Aorta (tissue), 5 donors: ENCODE measurements at regions not wholly inside any gene's neighbourhood (a gene's known extent, or its start where the extent isn't known, plus 50 kb on each side); places are given as distances from the start of the nearest gene placed in this dataset.
"Not testable (repeated sequence)": the region's sequence is repeated elsewhere in the genome, so short reads cannot be mapped to it uniquely, and the experiment has no call there.

Experiments
- ATAC-seq: fragments of 200-7000 bp; cut with Tn5 transposase; one replicate; pipeline ENCODE4 v1.9.1; 2022; ENCODE audit warnings: moderate library complexity; ENCODE audit not compliant: low FRiP score
- DNase-seq, 2 donors: peaks; one replicate each; pipeline ENCODE4 v3.0.0-alpha.2; 2020
- H3K27ac ChIP-seq, 2 donors: one replicate each; pipeline ENCODE4 v1.5.1; 2013; ENCODE audit warnings: low read length in 2 of 2, mild to moderate bottlenecking in 2 of 2, moderate library complexity in 2 of 2, control low read depth in 1 of 2, inconsistent platforms in 1 of 2, low read depth in 1 of 2
- H3K27me3 ChIP-seq, 2 donors: one replicate each; pipeline ENCODE4 v1.6.1; 2013; ENCODE audit warnings: control low read depth in 1 of 2, low read length in 1 of 2, mild to moderate bottlenecking in 1 of 2, moderate library complexity in 1 of 2; ENCODE audit not compliant: insufficient read depth in 2 of 2, control insufficient read depth in 1 of 2
- H3K36me3 ChIP-seq, 2 donors: one replicate each; pipeline ENCODE4 v1.6.1; 2013; ENCODE audit warnings: control low read depth in 1 of 2, low read length in 1 of 2, mild to moderate bottlenecking in 1 of 2; ENCODE audit not compliant: insufficient read depth in 2 of 2, control insufficient read depth in 1 of 2
- H3K4me1 ChIP-seq, 2 donors: one replicate each; pipeline ENCODE4 v1.6.1; 2013; ENCODE audit warnings: low read length in 2 of 2, control low read depth in 1 of 2, mild to moderate bottlenecking in 1 of 2, moderate library complexity in 1 of 2; ENCODE audit not compliant: insufficient read depth in 2 of 2, control insufficient read depth in 1 of 2
- H3K4me3 ChIP-seq, 2 donors: one replicate each; pipeline ENCODE4 v1.5.1; 2013; ENCODE audit warnings: low read length in 2 of 2, control low read depth in 1 of 2, mild to moderate bottlenecking in 1 of 2
- H3K9me3 ChIP-seq: one replicate; pipeline ENCODE4 v1.6.1; 2013; ENCODE audit warnings: mild to moderate bottlenecking, low read length; ENCODE audit not compliant: control insufficient read depth
- WGBS, 2 donors: extraction: QIAGEN DNeasy Blood & Tissue Kit; methylation state at CpG; one replicate each; pipeline ENCODE4 v1.1.7; 2013; 5-methylcytosine and 5-hydroxymethylcytosine counted together
- intact Hi-C, 2 donors: fragments of 100-400 bp; cut with DNase I; formaldehyde crosslinking; loops; one replicate each; pipeline versions ENCODE4 v1.14.2 to v1.15.0; 2022
- donor health status: healthy with polysubstance abuse.
- donor health status: Bipolar disorder and iron deficiency.
- donor health status: DM: no; HTN: no; CAD: no.
- donor health status: DM: no; HTN: no; CAD: no.
- donor health status: DM: yes; HTN: yes; CAD: no.

DNA sequence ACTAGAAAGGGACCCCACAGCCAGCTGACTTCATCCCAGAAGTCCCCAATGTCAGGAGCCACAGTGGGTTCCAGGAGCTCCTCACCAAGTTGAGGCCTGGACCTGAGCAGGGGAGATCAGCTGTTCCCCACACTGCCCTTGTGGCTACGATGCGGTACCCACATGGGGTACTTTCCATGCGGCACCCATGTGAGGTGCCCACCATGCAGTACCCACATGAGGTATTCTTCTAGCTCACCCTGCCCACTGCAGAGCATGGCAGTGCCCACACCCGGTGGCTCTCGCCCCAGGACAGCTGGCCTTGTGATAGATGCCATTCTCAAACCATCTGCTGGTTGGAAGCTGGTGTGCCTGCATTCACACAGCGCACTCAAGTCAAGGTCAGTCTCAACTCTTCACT, 136.3 kb upstream of the PDE1C start:
- Histone ChIP-seq H3K27me3 (no peaks in the 10 kb centered on the region), H3K36me3 (no peaks in the 10 kb centered on the region), H3K4me3 (no peak overlapping the region), H3K27ac (no peak overlapping the region), H3K9me3 (no peaks in the 10 kb centered on the region), H3K4me1 (no peaks in the 10 kb centered on the region)
- 78 to 97% methylated on average over 6 of the region's 6 CpGs for WGBS, 2 donors
- intact Hi-C loops, result loop anchor here in 1 of 2 donors (2.0 to 10.0 kb wide), 2 partner anchors 138 to 462 kb away; no protein-coding TSS in a partner anchor
- ATAC-seq (no peak), DNase-seq (no peak)

DNA sequence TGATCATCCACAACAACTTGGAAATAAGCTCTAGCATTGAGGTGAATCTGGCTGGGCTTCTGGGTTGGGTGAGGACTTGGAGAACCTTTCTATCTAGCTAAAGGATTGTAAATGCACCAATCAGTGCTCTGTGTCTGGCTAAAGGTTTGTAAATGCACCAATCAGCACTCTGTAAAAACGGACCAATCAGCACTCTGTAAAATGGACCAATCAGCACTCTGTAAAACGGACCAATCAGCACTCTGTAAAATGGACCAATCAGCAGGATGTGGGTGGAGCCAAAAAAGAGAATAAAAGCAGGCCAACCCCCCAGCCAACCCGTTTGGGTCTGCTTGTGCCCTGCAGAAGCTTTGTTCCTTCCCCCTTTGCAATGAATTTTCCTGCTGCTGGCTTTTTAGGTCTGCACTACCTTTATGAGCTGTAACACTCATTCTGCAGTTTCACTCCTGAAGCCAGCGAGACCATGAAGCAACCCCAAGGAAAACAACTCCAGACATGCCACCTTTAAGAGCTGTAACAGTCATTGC, 135.2 kb upstream of the PDE1C start:
- H3K4me3 ChIP-seq, ATAC-seq, H3K27me3 ChIP-seq, H3K9me3 ChIP-seq, DNase-seq, H3K36me3 ChIP-seq, H3K4me1 ChIP-seq, H3K27ac ChIP-seq: not testable (repeated sequence)
- intact Hi-C loops, result loop anchor here (2.0 to 10.0 kb wide), 2 partner anchors 139 to 459 kb away; no protein-coding TSS in a partner anchor
- 81 to 86% methylated on average over 4 of the region's 4 CpGs for WGBS, 2 donors

DNA sequence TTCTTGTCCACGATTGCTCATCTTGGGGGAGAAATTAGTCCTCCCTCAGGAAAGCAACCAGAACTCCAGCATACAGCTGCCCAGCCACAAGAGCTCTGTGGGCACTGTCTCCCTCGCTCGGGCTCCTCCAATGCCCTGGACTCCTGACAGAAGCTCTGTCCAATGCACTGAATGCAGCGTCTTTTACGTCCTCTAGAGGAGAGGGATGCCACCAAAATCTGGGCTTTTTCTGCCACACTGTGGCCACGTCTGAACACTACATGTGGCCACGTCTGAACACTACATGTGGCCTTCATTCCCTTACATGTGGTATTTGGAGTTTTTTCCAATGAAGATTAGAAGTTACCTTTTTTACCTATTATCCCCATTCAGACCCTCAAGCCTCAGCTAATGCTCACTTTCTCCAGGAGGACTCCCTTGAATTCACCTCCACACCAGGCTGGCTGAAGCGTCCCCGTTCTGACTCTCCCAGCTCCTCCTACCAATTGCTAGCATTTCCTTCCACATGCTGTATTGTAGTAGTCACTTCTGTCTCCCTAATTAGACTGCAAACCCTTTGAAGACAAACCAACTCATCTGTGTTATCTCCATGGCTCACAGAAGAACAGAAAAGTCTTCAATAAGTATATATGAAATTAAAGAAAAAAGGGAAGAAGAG, 134.3 kb upstream of the PDE1C start:
- ATAC-seq (peak; percentile 85), DNase-seq (peak; percentile 71 to 81)
- Histone ChIP-seq H3K36me3 (no peaks in the 10 kb centered on the region), H3K4me1 (no peaks in the 10 kb centered on the region), H3K27me3 (no peaks in the 10 kb centered on the region), H3K9me3 (no peaks in the 10 kb centered on the region), H3K4me3 (peak overlapping the region in 1 of 2 donors; percentile 57), H3K27ac (no peak overlapping the region)
- 19 to 20% methylated on average over 9 of the region's 9 CpGs for WGBS, 2 donors
- intact Hi-C loops, result loop anchor here (2.0 to 10.0 kb wide), 2 partner anchors 140 to 458 kb away; no protein-coding TSS in a partner anchor

DNA sequence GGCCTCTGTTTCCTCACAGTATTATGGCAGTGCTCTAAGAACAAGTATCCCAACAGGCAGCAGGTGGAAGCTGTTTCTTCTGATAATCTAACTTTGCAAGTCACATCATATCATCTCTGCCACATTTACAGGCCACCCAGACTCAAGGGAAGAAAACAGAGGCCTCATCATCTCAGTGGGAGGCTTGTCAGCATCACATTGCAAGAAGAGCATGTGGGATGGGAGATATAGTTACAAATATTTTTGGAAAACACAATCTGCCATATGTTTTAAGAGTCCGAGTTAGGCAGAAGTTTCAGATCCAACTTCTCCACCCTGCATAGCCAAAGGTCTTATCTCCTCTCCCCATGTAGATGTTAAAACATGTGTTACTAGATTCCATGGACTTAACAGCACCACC, 130.4 kb upstream of the PDE1C start:
- no peaks in the 10 kb centered on the region for H3K27me3 ChIP-seq
- H3K27ac ChIP-seq, result no peak overlapping the region
- 80 to 83% methylated on average over 1 of the region's 1 CpG for WGBS, 2 donors
- no peaks in the 10 kb centered on the region for H3K36me3 ChIP-seq
- no peaks in the 10 kb centered on the region for H3K4me1 ChIP-seq
- intact Hi-C loops, result loop anchor here in 1 of 2 donors (10.0 kb wide), 1 partner anchor 144 kb away; no protein-coding TSS in a partner anchor
- ATAC-seq (no peak), DNase-seq (no peak)
- H3K9me3 ChIP-seq, result no peaks in the 10 kb centered on the region
- H3K4me3 ChIP-seq, result no peak overlapping the region

- intact Hi-C loops, result no loop called here
- no peak overlapping the region for H3K4me3 ChIP-seq
- ATAC-seq (no peak), DNase-seq (no peak)
- H3K4me1 ChIP-seq, result no peaks in the 10 kb centered on the region
- no peaks in the 10 kb centered on the region for H3K36me3 ChIP-seq
- no peak overlapping the region for H3K27ac ChIP-seq
- no peaks in the 10 kb centered on the region for H3K9me3 ChIP-seq
- H3K27me3 ChIP-seq, result no peaks in the 10 kb centered on the region
Observed at GRCh38 chr7:32194537-32194936, 124.3 kb upstream of the PDE1C start.

GRCh38 chr7:32191305-32191704, 121.1 kb upstream of the PDE1C start:
- ATAC-seq (no peak), DNase-seq (no peak)
- Histone ChIP-seq H3K36me3 (no peaks in the 10 kb centered on the region), H3K27me3 (no peaks in the 10 kb centered on the region), H3K9me3 (no peaks in the 10 kb centered on the region), H3K27ac (no peak overlapping the region), H3K4me1 (no peaks in the 10 kb centered on the region), H3K4me3 (no peak overlapping the region)
- WGBS, 2 donors, result 48 to 63% methylated on average over 2 of the region's 2 CpGs
- intact Hi-C loops, result no loop called here

DNA sequence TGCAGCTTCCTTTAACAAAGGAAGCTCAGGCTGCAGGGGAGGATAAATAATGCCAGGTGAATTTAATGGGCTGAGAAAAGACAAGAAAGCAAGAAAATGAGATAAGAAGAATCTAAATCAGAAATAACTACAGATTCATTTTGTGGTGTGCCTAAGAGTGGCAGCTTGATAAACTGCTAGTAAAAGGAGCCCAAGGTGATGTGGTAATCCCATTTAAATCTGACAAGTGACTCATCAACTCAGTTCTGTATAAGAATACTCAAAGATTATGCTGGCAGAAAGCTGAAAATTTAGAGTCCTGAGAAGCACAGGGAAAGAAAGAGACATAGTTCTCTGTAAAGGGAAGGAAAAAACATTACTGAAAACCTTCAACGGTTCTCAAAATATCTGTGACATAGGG, 109.4 kb upstream of the PDE1C start:
- no peak overlapping the region for H3K27ac ChIP-seq
- ATAC-seq, result no peak
- intact Hi-C loops, result no loop called here
- no peaks in the 10 kb centered on the region for H3K4me1 ChIP-seq
- WGBS, 2 donors, result 11 to 23% methylated on average over 1 of the region's 1 CpG
- H3K9me3 ChIP-seq, result no peaks in the 10 kb centered on the region
- H3K4me3 ChIP-seq, result no peak overlapping the region
- no peaks in the 10 kb centered on the region for H3K36me3 ChIP-seq
- no peaks in the 10 kb centered on the region for H3K27me3 ChIP-seq
- no peak for DNase-seq

DNA sequence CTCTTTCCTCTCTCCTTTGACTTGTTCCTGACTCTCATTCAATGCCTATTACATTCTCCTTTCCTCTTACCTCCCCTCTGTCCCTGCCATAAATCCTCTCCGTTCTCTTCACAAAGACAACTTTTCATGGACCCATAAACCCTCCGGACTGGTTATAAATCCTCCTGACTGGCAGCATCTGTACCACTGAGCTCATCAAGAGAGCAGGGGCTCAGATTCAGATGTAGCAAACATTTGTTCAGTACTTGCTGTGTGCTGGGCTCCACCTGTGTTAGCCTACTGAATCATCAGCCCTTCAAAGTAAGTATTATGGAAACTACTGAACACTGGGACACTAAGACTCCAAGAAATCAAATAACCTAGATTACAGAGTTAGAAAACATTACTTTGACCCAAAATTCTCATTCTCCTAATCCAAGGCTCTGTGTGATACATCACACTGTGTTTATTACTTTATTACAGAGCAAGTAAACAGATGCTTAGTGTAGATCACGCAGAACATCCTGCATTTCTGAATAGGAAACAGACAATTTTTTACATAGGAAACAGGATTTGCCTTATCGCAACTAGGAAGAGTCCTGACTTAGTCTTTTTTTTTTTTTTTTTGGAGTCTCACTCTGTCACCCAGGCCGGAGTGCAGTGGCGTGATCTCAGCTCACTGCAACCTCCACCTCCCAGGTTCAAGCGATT, 108.6 kb upstream of the PDE1C start:
- Histone ChIP-seq H3K4me1 (no peaks in the 10 kb centered on the region), H3K9me3 (no peaks in the 10 kb centered on the region), H3K36me3 (no peaks in the 10 kb centered on the region), H3K4me3 (no peak overlapping the region), H3K27ac (no peak overlapping the region), H3K27me3 (no peaks in the 10 kb centered on the region)
- DNase-seq (no peak), ATAC-seq (no peak)
- intact Hi-C loops, result no loop called here
- WGBS, 2 donors, result 82 to 89% methylated on average over 7 of the region's 7 CpGs

DNA sequence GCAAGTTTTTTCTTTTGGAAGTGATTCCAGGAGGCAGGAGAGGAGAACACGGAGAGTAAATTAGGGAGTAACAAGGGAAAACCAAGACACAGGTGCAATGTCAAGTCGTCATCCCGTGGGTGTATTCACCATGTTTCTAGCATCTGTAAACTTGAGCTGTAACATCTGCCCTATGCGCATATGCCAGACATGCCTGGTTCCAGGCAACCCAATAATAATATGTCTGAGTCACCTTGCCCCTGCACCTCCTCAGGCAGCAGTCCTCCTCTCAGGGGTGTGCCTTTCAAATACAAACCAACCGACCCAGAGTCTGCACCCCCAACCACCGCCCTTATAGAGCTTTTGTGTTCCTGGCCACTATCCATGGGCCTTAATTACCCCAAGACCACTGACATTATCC, 107.0 kb upstream of the PDE1C start:
- ATAC-seq (no peak), DNase-seq (no peak)
- Histone ChIP-seq H3K27me3 (no peaks in the 10 kb centered on the region), H3K4me1 (no peaks in the 10 kb centered on the region), H3K27ac (no peak overlapping the region), H3K36me3 (no peaks in the 10 kb centered on the region), H3K9me3 (no peaks in the 10 kb centered on the region), H3K4me3 (no peak overlapping the region)
- 59 to 73% methylated on average over 6 of the region's 6 CpGs for WGBS, 2 donors
- intact Hi-C loops, result no loop called here
